ENCODE measurements at regions not wholly inside any gene's neighbourhood (a gene's known extent, or its start where the extent isn't known, plus 50 kb on each side); places are given as distances from the start of the nearest gene placed in this dataset.

DNA sequence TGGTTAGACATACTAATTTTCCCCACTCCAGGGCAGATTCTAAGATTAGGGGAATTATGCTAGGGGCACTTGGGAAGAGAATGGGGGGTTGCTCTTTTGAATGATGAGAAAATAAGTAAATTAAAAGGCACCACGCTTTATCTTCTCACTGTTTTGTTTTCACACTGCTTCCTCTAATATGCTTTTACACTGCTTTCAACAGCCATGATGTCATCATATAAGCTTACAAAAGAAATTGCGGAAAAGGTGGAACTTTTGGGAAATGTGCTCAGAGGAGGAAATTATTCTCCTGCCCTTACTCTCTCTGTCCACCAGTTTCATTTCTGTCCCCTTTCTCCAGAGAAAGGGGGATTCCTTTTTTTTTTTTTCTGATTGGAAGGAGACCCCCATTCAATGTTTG is 308.2 kb downstream of the TOX3 start:
- no peak for TF ChIP-seq CTCF (IDR thresholded peaks at IDR 0.05; ENCODE audit: low read length, missing control alignments)
- no peak overlapping the region for H3K4me3 ChIP-seq (replicated peaks; ENCODE audit: low read depth, low read length)
- DNase-seq (ENCODE audit: low read depth), result no peak

GRCh38 chr16:52237823-52238222 is 309.1 kb downstream of the TOX3 start:
- no peak overlapping the region for H3K4me3 ChIP-seq (replicated peaks; ENCODE audit: low read depth, low read length)
- no peak for TF ChIP-seq CTCF (IDR thresholded peaks at IDR 0.05; ENCODE audit: low read length, missing control alignments)
- DNase-seq (ENCODE audit: low read depth), result no peak

DNA sequence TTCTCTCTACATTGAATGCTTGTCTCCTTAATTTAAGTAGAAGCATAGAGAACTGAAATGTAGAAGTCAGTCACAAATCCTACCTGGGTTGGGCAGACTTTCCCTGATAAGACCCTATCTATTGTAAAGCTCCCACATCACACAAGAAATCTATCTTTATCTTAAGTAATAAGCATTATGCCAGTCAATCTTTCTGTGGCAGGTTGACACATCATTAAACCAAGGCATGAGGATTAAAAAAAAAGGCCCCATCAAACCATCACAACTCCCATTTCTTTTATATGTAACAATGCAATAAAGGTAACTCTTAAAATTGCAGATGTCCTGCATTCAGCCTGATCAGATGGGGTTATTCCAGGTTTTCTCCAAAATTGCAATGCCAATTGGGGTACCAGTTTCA is 311.8 kb downstream of the TOX3 start:
- no peak for TF ChIP-seq CTCF (IDR thresholded peaks at IDR 0.05; ENCODE audit: low read length, missing control alignments)
- DNase-seq (ENCODE audit: low read depth), result no peak
- H3K4me3 ChIP-seq (replicated peaks; ENCODE audit: low read depth, low read length), result no peak overlapping the region

GRCh38 chr16:52234626-52235025 is 312.3 kb downstream of the TOX3 start:
- no peak for TF ChIP-seq CTCF (IDR thresholded peaks at IDR 0.05; ENCODE audit: low read length, missing control alignments)
- DNase-seq (ENCODE audit: low read depth), result no peak
- H3K4me3 ChIP-seq (replicated peaks; ENCODE audit: low read depth, low read length), result no peak overlapping the region

GRCh38 chr16:52229471-52229870 is 317.5 kb downstream of the TOX3 start:
- no peak overlapping the region for H3K4me3 ChIP-seq (replicated peaks; ENCODE audit: low read depth, low read length)
- TF ChIP-seq CTCF (IDR thresholded peaks at IDR 0.05; ENCODE audit: low read length, missing control alignments), result no peak
- no peak for DNase-seq (ENCODE audit: low read depth)

GRCh38 chr16:52227851-52228250 is 319.1 kb downstream of the TOX3 start:
- no peak overlapping the region for H3K4me3 ChIP-seq (replicated peaks; ENCODE audit: low read depth, low read length)
- no peak for TF ChIP-seq CTCF (IDR thresholded peaks at IDR 0.05; ENCODE audit: low read length, missing control alignments)
- DNase-seq (ENCODE audit: low read depth), result no peak

GRCh38 chr16:52212841-52213240 is 334.1 kb downstream of the TOX3 start:
- no peak for DNase-seq (ENCODE audit: low read depth)
- no peak for TF ChIP-seq CTCF (IDR thresholded peaks at IDR 0.05; ENCODE audit: low read length, missing control alignments)

More at GRCh38 chr16:52212841-52213240, 334.1 kb downstream of the TOX3 start:
- no peak overlapping the region for H3K4me3 ChIP-seq (replicated peaks; ENCODE audit: low read depth, low read length)

All from fibroblast of pulmonary artery (primary cell).